ENCODE measurements at regions not wholly inside any gene's neighbourhood (a gene's known extent, or its start where the extent isn't known, plus 50 kb on each side); places are given as distances from the start of the nearest gene placed in this dataset.

GRCh38 chr12:90899456-90900182 is 55.4 kb downstream of the CCER1 start:
- intact Hi-C loops (cut with DNase I; ENCODE audit: low total_unique reads), result no loop called here
- Histone ChIP-seq H3K36me3 (no peaks in the 10 kb centered on the region), H3K4me3 (no peak overlapping the region), H3K4me1 (no peaks in the 10 kb centered on the region), H3K27me3 (no peaks in the 10 kb centered on the region), H3K27ac (no peak overlapping the region), H3K9me3 (no peaks in the 10 kb centered on the region)
- TF ChIP-seq CTCF (IDR thresholded peaks at IDR 0.05), result no peak
- no peak for TF ChIP-seq POLR2A (IDR thresholded peaks at IDR 0.05)
- no peak for TF ChIP-seq EP300 (IDR thresholded peaks at IDR 0.05)
- TF ChIP-seq POLR2AphosphoS5 (IDR thresholded peaks at IDR 0.05), result no peak
- WGBS, 5 donors, result 68 to 81% (median 72%) methylated on average over 4 of the region's 4 CpGs
- DNase-seq, result no peak

GRCh38 chr12:90897986-90898385 is 57.0 kb downstream of the CCER1 start:
- no peak overlapping the region for H3K4me3 ChIP-seq
- intact Hi-C loops (cut with DNase I; ENCODE audit: low total_unique reads), result no loop called here
- DNase-seq, result no peak
- H3K27ac ChIP-seq, result no peak overlapping the region
- H3K9me3 ChIP-seq, result no peaks in the 10 kb centered on the region
- TF ChIP-seq POLR2AphosphoS5 (IDR thresholded peaks at IDR 0.05) (no peak), CTCF (IDR thresholded peaks at IDR 0.05) (no peak)
- H3K36me3 ChIP-seq, result no peaks in the 10 kb centered on the region
- H3K4me1 ChIP-seq, result no peaks in the 10 kb centered on the region
- no peaks in the 10 kb centered on the region for H3K27me3 ChIP-seq

- DNase-seq, result no peak
- Histone ChIP-seq H3K27ac (no peak overlapping the region), H3K4me1 (no peaks in the 10 kb centered on the region), H3K36me3 (no peaks in the 10 kb centered on the region), H3K27me3 (no peaks in the 10 kb centered on the region), H3K4me3 (no peak overlapping the region), H3K9me3 (no peaks in the 10 kb centered on the region)
- intact Hi-C loops (cut with DNase I; ENCODE audit: low total_unique reads), result no loop called here
- TF ChIP-seq CTCF (IDR thresholded peaks at IDR 0.05), result no peak
- no peak for TF ChIP-seq POLR2A (IDR thresholded peaks at IDR 0.05)
- no peak for TF ChIP-seq POLR2AphosphoS5 (IDR thresholded peaks at IDR 0.05)
- TF ChIP-seq EP300 (IDR thresholded peaks at IDR 0.05), result no peak
- 87 to 94% (median 92%) methylated on average over 3 of the region's 3 CpGs for WGBS, 5 donors
These were observed 57.7 kb downstream of the CCER1 start for GRCh38 chr12:90897316-90897715.

GRCh38 chr12:90896821-90897220 is 58.2 kb downstream of the CCER1 start:
- H3K27me3 ChIP-seq, result no peaks in the 10 kb centered on the region

More at GRCh38 chr12:90896821-90897220, 58.2 kb downstream of the CCER1 start:
- intact Hi-C loops (cut with DNase I; ENCODE audit: low total_unique reads), result no loop called here
- 95 to 100% (median 97%) methylated on average over 1 of the region's 1 CpG for WGBS, 5 donors
- Histone ChIP-seq H3K36me3 (no peaks in the 10 kb centered on the region), H3K9me3 (no peaks in the 10 kb centered on the region), H3K4me3 (no peak overlapping the region), H3K4me1 (no peaks in the 10 kb centered on the region), H3K27ac (no peak overlapping the region)
- no peak for DNase-seq
- no peak for TF ChIP-seq POLR2A (IDR thresholded peaks at IDR 0.05)
- TF ChIP-seq EP300 (IDR thresholded peaks at IDR 0.05), result no peak
- TF ChIP-seq CTCF (IDR thresholded peaks at IDR 0.05), result no peak
- TF ChIP-seq POLR2AphosphoS5 (IDR thresholded peaks at IDR 0.05), result no peak

All from stomach (tissue), 8 donors.